LNCAP (cell line): ENCODE measurements at regions not wholly inside any gene's neighbourhood (a gene's known extent, or its start where the extent isn't known, plus 50 kb on each side); places are given as distances from the start of the nearest gene placed in this dataset.

Experiments used
- TF ChIP-seq, protein P1 (sequence below): fragments of 450-650 bp; IDR thresholded peaks from 2 replicates; pipeline ENCODE4 v1.5.1; 2017; ENCODE audit warnings: mild to moderate bottlenecking

DNA sequence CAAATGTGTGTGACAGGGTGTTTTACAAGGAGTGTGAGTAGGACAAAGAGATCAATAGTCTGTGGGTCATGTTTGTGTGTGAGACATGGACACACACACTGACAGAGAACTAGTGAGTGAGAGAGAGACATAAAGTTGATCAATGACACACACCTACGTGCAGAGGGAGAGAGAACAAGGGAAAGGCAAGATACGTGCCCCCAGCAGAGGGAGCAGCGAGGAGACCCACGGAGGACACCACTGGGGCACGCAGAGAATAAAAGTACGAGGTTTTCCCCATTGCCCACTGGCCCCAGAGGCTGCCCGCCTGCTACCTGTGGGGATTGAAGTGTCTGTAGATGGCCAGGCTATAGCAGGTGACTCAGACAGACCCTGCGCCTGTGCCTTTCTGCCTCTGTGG, 130.2 kb upstream of the CSF3R start:
- TF ChIP-seq, protein P1, sequence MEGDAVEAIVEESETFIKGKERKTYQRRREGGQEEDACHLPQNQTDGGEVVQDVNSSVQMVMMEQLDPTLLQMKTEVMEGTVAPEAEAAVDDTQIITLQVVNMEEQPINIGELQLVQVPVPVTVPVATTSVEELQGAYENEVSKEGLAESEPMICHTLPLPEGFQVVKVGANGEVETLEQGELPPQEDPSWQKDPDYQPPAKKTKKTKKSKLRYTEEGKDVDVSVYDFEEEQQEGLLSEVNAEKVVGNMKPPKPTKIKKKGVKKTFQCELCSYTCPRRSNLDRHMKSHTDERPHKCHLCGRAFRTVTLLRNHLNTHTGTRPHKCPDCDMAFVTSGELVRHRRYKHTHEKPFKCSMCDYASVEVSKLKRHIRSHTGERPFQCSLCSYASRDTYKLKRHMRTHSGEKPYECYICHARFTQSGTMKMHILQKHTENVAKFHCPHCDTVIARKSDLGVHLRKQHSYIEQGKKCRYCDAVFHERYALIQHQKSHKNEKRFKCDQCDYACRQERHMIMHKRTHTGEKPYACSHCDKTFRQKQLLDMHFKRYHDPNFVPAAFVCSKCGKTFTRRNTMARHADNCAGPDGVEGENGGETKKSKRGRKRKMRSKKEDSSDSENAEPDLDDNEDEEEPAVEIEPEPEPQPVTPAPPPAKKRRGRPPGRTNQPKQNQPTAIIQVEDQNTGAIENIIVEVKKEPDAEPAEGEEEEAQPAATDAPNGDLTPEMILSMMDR: no peak

DNA sequence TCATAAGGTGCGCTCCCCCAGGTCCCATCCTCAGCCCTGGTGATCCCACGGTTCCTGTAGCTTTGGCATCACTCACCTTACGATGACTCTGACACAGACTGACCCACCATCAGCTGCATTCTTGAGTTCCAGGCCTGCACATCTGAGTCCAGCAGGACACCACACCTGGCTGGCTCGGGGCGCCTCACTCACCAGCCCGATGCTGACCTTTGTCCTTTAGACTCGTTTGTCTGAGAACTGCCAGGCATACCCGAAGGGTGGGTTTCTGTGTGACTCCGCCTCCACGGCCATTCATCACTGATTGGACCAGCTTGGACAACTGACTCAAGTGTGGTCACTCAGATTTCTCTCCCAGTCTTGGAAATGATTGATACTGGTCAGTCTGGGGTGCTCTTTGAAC, 129.4 kb upstream of the CSF3R start:
- TF ChIP-seq, protein P1: no peak

DNA sequence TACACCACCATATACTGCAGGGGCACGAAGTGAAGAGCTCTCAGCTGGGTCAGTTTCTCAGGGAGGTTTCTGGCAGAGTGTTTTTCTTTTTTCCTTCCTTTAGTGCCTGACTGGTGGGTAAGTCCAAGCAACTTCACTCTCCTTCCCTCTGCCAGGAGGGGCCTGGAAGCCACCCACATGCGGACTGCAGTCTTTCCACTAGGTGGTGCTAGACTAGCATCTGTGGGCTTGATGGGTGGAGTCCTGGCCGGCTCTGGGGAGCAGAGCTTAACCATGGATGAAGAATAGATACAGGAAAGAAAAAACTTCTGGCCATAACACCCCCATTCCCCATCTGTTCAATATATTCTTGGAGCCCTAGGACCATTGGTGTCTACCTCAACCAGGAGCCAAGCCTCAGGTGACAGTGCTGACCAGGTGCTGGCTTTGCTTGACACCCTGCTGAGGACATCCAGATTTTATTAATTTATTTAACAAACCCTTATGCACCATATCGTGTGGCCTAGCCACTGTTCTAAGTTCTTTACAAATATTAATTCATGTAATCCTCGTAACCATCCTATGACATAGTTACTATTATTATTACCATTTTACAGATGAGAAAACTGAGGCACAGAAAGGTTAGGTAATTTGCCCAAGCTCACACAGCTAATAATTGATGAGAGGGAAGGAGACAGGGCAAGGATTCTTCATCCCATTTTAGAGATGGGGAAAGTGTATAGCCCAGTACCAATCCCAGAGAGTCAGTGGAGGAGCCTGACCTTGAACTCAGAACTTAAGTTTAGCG, 126.7 kb upstream of the CSF3R start:
- TF ChIP-seq, protein P1: peak; percentile 95

DNA sequence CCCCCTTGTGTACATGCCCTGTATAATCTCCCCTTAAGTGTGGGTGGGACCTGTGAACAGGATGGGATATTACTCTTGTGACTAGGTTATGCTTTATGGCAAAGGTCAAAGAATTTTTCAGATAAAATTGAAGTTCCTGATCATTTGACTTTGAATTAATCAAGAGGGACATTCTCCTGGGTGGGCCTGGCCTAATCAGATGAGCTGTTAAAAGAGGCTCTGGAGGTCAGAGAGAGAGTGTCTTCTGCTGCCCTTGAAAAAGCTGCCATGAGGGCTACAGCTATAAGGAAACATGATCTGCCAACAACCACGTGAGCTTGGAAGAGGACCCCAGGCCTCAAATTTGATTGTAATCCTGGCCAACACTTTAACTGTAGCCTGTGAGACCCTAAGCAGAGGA, 125.6 kb upstream of the CSF3R start:
- TF ChIP-seq, protein P1: no peak

DNA sequence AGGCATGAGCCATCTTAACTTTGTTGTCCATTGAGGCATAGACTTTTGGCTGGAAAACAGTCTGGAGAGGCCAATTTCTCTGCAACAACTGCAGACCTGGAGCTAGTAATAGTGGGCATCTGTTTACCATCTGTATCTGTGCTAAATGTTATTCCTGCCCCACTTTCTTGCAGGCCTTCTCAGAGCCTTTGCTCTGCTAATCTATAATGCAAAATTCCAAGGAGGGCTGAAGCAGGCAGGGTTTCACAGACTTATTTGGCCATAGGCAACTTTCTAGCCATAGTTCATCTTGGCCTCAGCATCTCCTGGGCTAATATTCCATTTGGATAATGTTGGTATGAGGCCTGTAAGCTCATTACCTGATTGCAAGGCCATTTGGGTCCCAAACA, 124.5 kb upstream of the CSF3R start:
- TF ChIP-seq, protein P1: no peak

DNA sequence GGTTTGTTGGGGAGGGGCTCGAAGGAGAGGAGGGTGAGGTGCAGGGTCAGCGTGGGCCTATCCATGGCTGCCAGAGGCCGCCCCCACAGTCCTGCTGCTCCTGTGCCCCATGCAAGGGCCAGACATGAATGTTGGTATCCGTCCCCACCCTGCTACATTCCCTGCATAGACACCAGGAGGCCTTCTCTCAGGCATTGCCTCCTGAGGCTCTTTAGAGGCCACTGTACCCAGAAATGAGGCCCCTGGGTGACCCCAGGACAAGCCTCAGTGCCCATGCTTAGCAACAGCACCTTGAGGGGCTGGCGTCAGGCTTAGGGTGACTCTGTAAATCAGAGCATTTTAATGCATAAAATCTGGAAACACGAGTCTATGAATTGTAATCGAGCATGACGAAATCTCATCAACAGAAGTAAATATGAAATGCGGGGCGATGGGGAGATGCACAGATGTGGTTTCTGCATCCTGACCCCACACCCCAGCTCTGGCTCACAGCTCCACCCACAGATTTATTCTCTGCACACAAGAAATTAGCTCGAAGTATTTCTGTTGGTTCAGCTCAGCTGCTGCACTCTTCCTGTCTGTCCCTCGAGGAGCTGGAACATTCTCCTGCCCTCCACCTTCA, 124.0 kb upstream of the CSF3R start:
- TF ChIP-seq, protein P1: no peak

GRCh38 chr1:36605942-36606640, 123.4 kb upstream of the CSF3R start:
- TF ChIP-seq, protein P1: no peak
